Nephron progenitor cell (in vitro differentiated cells): ENCODE measurements at regions not wholly inside any gene's neighbourhood (a gene's known extent, or its start where the extent isn't known, plus 50 kb on each side); places are given as distances from the start of the nearest gene placed in this dataset.

Experiments used
- DNase-seq: peaks from one replicate; pipeline ENCODE4 v3.0.0; 2021
- H3K27ac Mint-ChIP-seq: 2 replicates; pipeline ENCODE4 v1.8.0; 2021; ENCODE audit warnings: mild to moderate bottlenecking, moderate library complexity, mixed read lengths
- H3K27me3 Mint-ChIP-seq: 2 replicates; pipeline ENCODE4 v1.8.0; 2021; ENCODE audit warnings: mild to moderate bottlenecking, low read depth, mixed read lengths; ENCODE audit not compliant: poor library complexity
- H3K36me3 Mint-ChIP-seq: 2 replicates; pipeline ENCODE4 v1.8.0; 2021; ENCODE audit warnings: low read depth, mixed read lengths
- H3K4me1 Mint-ChIP-seq: 2 replicates; pipeline ENCODE4 v1.8.0; 2021; ENCODE audit warnings: mixed read lengths
- H3K4me3 Mint-ChIP-seq: 2 replicates; pipeline ENCODE4 v1.8.0; 2021; ENCODE audit warnings: mild to moderate bottlenecking, moderate library complexity, mixed read lengths
- H3K9me3 Mint-ChIP-seq: 2 replicates; pipeline ENCODE4 v1.8.0; 2021; ENCODE audit warnings: mild to moderate bottlenecking, moderate library complexity, mixed read lengths
- TF ChIP-seq, protein P1 (sequence below): fragments of 200-600 bp; sonication (generic); IDR thresholded peaks from 2 replicates; pipeline ENCODE4 v1.5.0; 2021; ENCODE audit warnings: antibody characterized with exemption

GRCh38 chr6:105740946-105741645, 338.2 kb upstream of the PREP start:
- TF ChIP-seq, protein P1, sequence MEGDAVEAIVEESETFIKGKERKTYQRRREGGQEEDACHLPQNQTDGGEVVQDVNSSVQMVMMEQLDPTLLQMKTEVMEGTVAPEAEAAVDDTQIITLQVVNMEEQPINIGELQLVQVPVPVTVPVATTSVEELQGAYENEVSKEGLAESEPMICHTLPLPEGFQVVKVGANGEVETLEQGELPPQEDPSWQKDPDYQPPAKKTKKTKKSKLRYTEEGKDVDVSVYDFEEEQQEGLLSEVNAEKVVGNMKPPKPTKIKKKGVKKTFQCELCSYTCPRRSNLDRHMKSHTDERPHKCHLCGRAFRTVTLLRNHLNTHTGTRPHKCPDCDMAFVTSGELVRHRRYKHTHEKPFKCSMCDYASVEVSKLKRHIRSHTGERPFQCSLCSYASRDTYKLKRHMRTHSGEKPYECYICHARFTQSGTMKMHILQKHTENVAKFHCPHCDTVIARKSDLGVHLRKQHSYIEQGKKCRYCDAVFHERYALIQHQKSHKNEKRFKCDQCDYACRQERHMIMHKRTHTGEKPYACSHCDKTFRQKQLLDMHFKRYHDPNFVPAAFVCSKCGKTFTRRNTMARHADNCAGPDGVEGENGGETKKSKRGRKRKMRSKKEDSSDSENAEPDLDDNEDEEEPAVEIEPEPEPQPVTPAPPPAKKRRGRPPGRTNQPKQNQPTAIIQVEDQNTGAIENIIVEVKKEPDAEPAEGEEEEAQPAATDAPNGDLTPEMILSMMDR = no peak
- Mint-ChIP-seq H3K27me3 (peaks cover 2% of the 10 kb centered on the region), H3K4me1 (peaks cover 5% of the 10 kb centered on the region), H3K36me3 (peaks cover 7% of the 10 kb centered on the region), H3K27ac (no peak overlapping the region), H3K4me3 (no peak overlapping the region), H3K9me3 (peaks cover 26% of the 10 kb centered on the region)
- no peak for DNase-seq

- Mint-ChIP-seq H3K36me3 (peaks cover 7% of the 10 kb centered on the region), H3K4me3 (no peak overlapping the region), H3K9me3 (peaks cover 35% of the 10 kb centered on the region), H3K27me3 (peaks cover 2% of the 10 kb centered on the region), H3K27ac (no peak overlapping the region), H3K4me1 (peaks cover 5% of the 10 kb centered on the region)
- TF ChIP-seq, protein P1 = no peak
- DNase-seq = no peak
Measured at GRCh38 chr6:105739764-105740163, 336.9 kb upstream of the PREP start.

- DNase-seq = no peak
- H3K4me3 Mint-ChIP-seq = no peak overlapping the region
- H3K27me3 Mint-ChIP-seq = no peaks in the 10 kb centered on the region
- H3K4me1 Mint-ChIP-seq = peaks cover 15% of the 10 kb centered on the region
- no peak overlapping the region for H3K27ac Mint-ChIP-seq
- TF ChIP-seq, protein P1 = peak; percentile 59
- H3K36me3 Mint-ChIP-seq = peaks cover 7% of the 10 kb centered on the region
- H3K9me3 Mint-ChIP-seq = peaks cover 36% of the 10 kb centered on the region
Measured at GRCh38 chr6:105733556-105734162, 330.8 kb upstream of the PREP start.

- no peak overlapping the region for H3K4me3 Mint-ChIP-seq
- TF ChIP-seq, protein P1 = no peak
Measured at GRCh38 chr6:105728995-105729394, 326.1 kb upstream of the PREP start.

DNA sequence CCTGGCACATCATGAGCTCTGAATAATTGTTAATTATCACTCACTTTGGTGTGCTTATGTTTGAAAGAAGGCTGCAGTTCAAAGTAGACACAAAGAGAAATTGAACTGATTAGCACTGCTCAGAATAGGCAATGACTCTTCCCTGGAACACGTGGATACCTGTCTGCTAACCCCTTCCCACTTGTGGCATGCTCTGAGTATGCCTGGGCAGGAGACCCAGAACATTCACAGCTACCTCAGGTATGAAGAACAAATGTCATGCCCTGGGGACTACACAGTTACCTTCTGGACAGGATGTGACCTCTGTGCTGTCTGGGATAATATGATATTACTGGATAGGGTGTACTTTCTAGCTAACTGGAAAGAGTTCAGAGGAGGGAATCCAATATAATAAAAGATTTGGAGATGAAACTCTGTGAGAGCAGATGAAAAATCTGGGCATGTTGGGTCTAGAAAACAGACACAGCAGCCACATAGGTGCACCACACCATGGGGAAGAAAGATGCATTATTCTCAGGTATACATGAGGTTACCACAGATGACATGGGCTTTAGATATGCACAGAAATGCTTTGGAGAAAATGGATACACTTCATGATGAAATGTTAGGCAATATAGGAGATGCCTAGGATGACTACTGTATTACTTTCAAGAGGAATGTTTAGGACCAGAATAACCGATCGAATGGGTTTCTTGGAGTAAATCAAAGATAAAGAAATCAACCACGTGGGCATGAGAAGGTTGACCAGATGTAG, 324.2 kb upstream of the PREP start:
- no peaks in the 10 kb centered on the region for H3K36me3 Mint-ChIP-seq
- H3K9me3 Mint-ChIP-seq = no peaks in the 10 kb centered on the region
- no peaks in the 10 kb centered on the region for H3K27me3 Mint-ChIP-seq
- peaks cover 11% of the 10 kb centered on the region for H3K4me1 Mint-ChIP-seq
- DNase-seq = no peak
- no peak overlapping the region for H3K4me3 Mint-ChIP-seq
- TF ChIP-seq, protein P1 = no peak
- no peak overlapping the region for H3K27ac Mint-ChIP-seq

More at GRCh38 chr6:105728995-105729394, 326.1 kb upstream of the PREP start:
- Mint-ChIP-seq H3K27me3 (no peaks in the 10 kb centered on the region), H3K9me3 (peaks cover under 1% of the 10 kb centered on the region), H3K4me1 (peaks cover 17% of the 10 kb centered on the region), H3K27ac (no peak overlapping the region), H3K36me3 (no peaks in the 10 kb centered on the region)
- DNase-seq = no peak
